HL-60 (cell line): ENCODE measurements at regions not wholly inside any gene's neighbourhood (a gene's known extent, or its start where the extent isn't known, plus 50 kb on each side); places are given as distances from the start of the nearest gene placed in this dataset.

ENCODE experiments used
- CTCF ChIP-seq: IDR thresholded peaks from one replicate; pipeline ENCODE4 v1.5.1; 2011; ENCODE audit warnings: low read length, control low read depth, inconsistent platforms; ENCODE audit not compliant: insufficient read depth
- GABPA ChIP-seq: IDR thresholded peaks from 2 replicates; pipeline ENCODE4 v1.6.1; 2012; ENCODE audit warnings: low read depth
- POLR2AphosphoS5 ChIP-seq: IDR thresholded peaks from 2 replicates; pipeline ENCODE4 v1.6.1; 2012; ENCODE audit warnings: low read depth
- REST ChIP-seq: IDR thresholded peaks from 2 replicates; pipeline ENCODE4 v1.6.1; 2012; ENCODE audit warnings: low read depth; ENCODE audit not compliant: insufficient replicate concordance
- SPI1 ChIP-seq: IDR thresholded peaks from 2 replicates; pipeline ENCODE4 v1.6.1; 2012; ENCODE audit warnings: low read depth, mild to moderate bottlenecking, borderline replicate concordance

- no peak for TF ChIP-seq CTCF
- peak; percentile 44; the same call in 1 of the 2 replicates for TF ChIP-seq SPI1
- TF ChIP-seq POLR2AphosphoS5 = no peak
- no peak for TF ChIP-seq REST
- TF ChIP-seq GABPA = no peak
Measured at GRCh38 chr11:70568035-70568813, 169.9 kb downstream of the CTTN start.
